HG03045 (cell line): ENCODE measurements at regions not wholly inside any gene's neighbourhood (a gene's known extent, or its start where the extent isn't known, plus 50 kb on each side); places are given as distances from the start of the nearest gene placed in this dataset.

Source experiments
- ATAC-seq: cut with Tn5 transposase; IDR thresholded peaks from one replicate; pipeline ENCODE4 v1.9.1; 2021; ENCODE audit warnings: mild to moderate bottlenecking, moderate library complexity; ENCODE audit not compliant: unreplicated experiment

GRCh38 chr6:87860902-87861301 lies 158.9 kb upstream of the AKIRIN2 start:
- no peak for ATAC-seq

DNA sequence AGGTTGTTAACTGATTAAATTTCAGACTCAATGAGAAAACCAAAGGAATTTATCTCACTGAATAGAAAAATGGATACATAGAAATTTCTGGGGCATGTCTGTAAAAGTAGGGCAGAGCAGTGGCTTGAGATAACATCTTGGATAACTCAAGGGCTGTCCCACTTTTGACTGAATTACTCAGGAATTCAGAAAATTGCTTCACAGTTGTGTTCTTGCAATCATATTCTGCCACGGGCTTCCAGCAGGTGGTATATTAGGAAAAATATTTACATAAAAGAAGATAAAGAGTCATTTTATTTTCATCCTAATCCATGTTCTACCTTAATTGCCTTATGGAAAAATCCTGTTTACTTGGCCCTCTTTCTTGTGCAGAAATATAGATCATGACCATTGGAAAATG lies 156.4 kb upstream of the AKIRIN2 start:
- no peak for ATAC-seq

DNA sequence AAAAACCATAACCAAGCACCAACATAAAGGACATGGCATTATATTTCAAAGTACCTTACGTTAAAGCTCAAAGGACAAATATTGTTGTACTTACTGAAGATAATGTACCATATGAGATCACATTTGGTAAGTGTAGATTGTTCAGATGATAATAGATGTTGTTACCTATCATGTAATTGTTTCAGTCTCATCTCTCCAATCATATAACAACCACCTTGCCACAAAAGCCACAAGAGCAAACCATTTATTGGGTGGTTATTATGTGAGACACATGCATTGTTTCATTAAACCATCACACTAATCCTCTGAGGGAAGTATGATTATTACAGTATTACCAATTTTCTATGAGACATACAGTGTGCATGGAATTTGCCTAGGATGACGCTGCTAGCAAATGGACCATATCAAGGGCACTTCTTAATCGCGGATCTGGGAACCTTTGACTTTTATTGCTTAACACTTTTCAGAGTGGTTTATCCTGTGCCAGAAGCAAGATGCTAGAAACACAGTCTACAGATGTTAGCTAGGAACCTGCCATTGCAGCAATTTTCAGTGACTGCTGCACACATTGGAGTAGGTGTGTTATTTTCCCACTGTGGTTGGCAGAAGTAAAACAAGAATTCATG lies 149.8 kb upstream of the AKIRIN2 start:
- no peak for ATAC-seq

DNA sequence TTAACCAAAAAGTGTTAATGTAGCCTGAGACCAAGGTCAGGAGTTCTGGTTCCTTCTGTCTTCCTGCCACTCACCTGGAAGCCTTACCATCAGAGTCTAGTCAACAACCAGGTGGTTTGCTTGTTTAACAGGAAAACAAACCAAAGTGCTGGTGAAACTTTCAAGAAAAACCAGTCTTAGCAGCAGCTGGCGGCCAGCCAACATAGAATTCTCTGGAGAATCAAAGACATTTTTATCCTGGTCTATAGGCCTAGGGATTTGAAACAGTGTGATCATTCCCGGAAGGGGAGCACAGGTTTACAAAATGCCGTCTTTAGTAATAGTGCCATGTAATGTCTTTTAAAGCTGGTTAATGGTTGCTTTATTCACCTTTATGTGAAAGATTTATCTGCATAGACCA lies 146.6 kb upstream of the AKIRIN2 start:
- ATAC-seq = no peak

DNA sequence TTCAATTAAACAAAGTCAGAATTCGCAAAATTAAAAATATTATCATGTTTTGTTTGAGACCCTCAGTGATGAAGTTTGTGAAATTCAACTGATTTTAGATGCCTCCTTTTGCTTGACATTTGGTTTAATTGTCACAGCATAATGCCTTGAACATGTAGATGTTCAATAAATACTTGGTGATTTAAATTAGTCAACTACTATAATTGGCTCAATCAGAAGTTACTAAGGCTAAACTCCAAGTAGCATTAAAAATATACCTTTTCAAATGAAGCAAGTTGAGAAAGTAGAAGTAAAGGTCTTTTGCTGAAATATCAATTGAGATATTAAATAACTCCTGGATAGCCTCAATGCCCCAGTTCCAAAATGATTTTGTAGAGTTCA lies 145.8 kb upstream of the AKIRIN2 start:
- no peak for ATAC-seq

GRCh38 chr6:87847135-87847829 lies 145.2 kb upstream of the AKIRIN2 start:
- no peak for ATAC-seq

DNA sequence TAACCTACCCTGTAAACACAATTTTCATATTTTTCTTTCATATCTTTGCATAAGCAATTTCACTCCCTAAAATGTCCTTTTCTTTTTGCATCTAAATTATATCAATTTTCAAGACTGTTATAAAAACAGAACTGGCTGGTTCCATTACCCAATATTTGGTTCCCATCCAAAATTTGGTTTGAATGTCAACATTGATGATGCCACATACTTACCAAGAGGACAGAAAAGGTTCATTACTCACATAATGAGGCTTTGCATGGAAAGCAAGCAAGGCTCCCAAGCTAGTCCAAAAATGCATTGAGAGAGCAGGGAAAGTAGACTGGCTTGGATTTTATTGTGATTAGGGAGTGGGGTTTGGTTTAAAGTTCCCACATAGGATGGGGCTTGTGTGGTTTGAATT lies 144.4 kb upstream of the AKIRIN2 start:
- ATAC-seq = no peak

DNA sequence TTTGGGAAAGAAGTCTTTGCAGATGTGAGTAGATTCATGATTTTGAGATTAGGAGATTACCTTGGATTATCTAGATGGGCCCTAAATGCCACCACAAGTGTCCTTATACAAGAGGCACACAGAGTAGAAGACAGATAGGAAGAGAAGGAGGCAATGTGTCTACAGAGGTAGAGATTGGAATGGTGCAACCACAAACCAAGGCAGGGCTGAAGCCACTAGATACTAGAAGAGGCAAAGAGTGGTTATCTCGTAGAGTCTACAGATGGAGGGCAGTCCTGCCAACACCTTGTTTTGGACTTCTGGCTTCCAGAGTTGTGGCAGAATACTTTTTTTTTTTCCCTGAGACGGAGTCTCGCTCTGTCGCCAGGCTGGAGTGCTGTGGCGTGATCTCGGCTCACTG lies 138.3 kb upstream of the AKIRIN2 start:
- ATAC-seq = no peak

GRCh38 chr6:87837876-87838275 lies 135.8 kb upstream of the AKIRIN2 start:
- ATAC-seq = no peak

- ATAC-seq = no peak
These were observed 135.4 kb upstream of the AKIRIN2 start for GRCh38 chr6:87837444-87837843.

DNA sequence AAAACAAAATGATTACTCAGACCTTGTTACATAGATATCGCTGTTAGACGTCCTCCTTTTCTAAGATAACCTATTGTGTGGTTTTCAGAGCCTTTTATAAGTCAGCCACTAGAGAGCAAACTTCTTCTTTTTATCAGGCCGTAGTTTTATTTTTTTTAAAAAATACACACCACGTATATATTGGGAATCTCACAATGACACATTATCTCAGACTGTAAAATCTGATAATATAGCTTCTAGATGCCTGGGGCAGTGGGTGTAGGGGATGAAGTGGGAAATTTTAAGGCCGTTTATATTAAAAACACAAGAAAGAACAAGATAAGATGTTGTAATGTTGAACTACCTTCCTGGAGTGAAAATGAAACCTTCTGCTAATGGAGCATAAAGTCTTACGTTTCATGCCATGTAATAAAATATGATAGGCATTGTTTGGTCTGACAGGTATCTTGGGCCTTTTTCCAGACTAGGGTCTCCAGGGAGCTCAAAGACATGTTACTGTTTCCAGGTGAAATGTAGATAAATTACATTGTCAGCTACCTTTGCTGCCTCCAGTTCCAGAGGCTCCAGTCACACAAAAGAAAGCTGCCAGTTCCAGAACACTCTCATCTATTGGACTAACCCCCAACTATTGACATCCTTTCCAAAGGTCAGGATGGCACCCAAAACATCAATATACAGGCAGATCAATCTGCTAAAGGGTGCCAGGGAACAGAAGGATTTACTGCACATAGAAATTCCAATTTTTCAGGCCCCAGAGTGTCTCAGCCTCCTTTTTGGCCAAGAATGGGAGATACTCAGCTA lies 130.2 kb upstream of the AKIRIN2 start:
- ATAC-seq = no peak

GRCh38 chr6:87830907-87831306 lies 128.9 kb upstream of the AKIRIN2 start:
- ATAC-seq = no peak

DNA sequence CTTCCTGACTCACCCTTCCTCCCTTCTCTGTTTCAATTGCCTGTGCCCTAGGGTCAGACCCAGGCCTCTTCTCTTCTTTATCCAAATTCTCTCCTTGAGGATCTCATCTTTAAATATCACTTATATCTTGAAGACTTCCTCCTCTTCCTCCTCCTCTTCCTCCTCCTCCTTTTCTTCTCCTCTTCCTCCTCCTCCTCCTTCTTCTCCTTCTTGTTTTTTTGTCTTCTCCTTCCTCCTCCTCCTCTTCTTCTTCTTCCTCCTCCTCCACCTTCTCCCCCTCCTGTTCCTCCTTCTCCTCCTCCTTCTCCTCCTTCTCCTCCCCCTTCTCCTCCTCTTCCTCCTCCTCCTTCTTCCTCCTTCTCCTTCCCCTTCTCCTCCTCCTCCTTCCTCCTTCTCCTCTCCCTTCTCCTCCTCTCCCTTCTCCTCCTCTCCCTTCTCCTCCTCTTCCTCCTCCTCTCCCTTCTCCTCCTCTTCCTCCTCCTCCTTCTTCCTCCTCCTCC lies 127.6 kb upstream of the AKIRIN2 start:
- no peak for ATAC-seq

DNA sequence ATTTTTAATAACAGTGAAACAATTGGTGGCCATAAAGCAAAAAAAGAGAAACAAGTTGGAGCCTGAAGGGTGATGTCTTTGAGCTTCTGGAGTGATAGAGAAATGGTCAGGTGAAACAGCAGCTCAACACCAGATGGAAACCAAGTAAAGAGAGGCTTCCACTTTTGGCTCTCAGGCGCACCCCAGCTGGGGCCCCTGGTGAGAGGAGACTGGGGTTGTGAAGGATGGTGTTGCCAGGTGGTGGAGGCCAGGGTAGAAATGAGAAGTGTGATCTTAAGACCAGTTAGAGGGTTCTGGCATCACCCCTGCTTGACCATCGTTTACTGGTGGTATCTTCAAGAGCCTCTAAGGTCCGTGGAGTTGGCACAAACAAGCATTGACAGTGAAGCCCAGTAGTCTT lies 126.0 kb upstream of the AKIRIN2 start:
- ATAC-seq = no peak

DNA sequence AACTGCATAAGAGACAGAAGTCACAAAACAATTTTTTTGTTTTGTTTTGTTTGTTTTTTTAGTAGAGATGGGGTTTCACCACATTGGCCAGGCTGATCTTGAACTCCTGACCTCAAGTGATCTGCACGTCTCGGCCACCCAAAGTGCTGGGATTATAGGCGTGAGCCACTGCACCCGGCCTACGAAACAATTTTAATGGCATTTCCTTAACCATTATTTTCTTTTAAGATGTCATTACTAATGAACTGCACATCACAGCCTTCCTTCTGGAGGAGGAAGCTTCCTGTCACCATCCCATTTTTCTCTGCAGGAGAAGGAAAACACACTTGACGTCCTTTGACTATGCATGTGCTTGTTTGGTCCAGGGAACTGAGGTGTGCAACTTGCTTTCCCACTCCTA lies 125.3 kb upstream of the AKIRIN2 start:
- ATAC-seq = no peak

GRCh38 chr6:87826424-87826823 lies 124.4 kb upstream of the AKIRIN2 start:
- no peak for ATAC-seq

GRCh38 chr6:87825821-87826221 lies 123.8 kb upstream of the AKIRIN2 start:
- ATAC-seq = no peak

GRCh38 chr6:87824958-87825491 lies 123.0 kb upstream of the AKIRIN2 start:
- no peak for ATAC-seq

- no peak for ATAC-seq
These were observed 120.0 kb upstream of the AKIRIN2 start for GRCh38 chr6:87822011-87822410.

- ATAC-seq = no peak
These were observed 118.4 kb upstream of the AKIRIN2 start for GRCh38 chr6:87820343-87820984.

- ATAC-seq = no peak
These were observed 115.2 kb upstream of the AKIRIN2 start for GRCh38 chr6:87817183-87817582.
